ENCODE measurements at regions not wholly inside any gene's neighbourhood (a gene's known extent, or its start where the extent isn't known, plus 50 kb on each side); places are given as distances from the start of the nearest gene placed in this dataset.

DNA sequence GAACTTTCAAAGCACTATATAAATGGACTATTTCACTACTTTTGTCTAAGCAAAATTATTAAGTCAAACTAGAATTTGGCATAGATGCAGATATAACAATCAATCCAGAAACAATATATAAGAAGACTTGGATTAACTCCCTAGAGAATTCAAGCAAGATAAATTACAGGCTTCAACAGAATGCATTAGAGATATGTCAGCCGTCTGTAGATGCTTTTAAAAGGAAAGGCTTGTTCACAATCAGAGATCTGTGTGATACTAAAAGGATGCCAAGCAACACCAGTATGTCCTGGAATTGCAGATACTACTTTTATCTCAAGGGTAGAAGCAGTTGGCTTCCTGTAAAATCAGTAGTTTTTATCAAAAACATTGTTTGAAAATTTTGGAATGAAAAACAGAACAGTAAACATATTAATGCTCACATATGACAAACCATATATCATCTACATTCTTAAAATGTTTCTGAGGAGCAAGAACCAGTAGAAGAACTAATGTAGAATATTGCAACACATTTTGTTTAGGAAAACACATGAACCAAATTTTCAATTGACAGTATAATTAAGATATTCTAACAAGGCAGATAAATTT, 947.9 kb upstream of the LRRN3 start:
- TF ChIP-seq, protein P1, sequence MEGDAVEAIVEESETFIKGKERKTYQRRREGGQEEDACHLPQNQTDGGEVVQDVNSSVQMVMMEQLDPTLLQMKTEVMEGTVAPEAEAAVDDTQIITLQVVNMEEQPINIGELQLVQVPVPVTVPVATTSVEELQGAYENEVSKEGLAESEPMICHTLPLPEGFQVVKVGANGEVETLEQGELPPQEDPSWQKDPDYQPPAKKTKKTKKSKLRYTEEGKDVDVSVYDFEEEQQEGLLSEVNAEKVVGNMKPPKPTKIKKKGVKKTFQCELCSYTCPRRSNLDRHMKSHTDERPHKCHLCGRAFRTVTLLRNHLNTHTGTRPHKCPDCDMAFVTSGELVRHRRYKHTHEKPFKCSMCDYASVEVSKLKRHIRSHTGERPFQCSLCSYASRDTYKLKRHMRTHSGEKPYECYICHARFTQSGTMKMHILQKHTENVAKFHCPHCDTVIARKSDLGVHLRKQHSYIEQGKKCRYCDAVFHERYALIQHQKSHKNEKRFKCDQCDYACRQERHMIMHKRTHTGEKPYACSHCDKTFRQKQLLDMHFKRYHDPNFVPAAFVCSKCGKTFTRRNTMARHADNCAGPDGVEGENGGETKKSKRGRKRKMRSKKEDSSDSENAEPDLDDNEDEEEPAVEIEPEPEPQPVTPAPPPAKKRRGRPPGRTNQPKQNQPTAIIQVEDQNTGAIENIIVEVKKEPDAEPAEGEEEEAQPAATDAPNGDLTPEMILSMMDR (IDR thresholded peaks at IDR 0.05 in 4 of 5, conservative IDR thresholded peaks at IDR 0.05 in 1 of 5): no peak
- no peak for TF ChIP-seq POLR2A (IDR thresholded peaks at IDR 0.05)
